ENCODE measurements at regions not wholly inside any gene's neighbourhood (a gene's known extent, or its start where the extent isn't known, plus 50 kb on each side); places are given as distances from the start of the nearest gene placed in this dataset.

- H3K9me3 ChIP-seq (ENCODE audit: insufficient read depth, low read depth, low read length) = no peaks in the 10 kb centered on the region
Observed at GRCh38 chr5:4676934-4677333, 463.2 kb upstream of the ADAMTS16 start.

DNA sequence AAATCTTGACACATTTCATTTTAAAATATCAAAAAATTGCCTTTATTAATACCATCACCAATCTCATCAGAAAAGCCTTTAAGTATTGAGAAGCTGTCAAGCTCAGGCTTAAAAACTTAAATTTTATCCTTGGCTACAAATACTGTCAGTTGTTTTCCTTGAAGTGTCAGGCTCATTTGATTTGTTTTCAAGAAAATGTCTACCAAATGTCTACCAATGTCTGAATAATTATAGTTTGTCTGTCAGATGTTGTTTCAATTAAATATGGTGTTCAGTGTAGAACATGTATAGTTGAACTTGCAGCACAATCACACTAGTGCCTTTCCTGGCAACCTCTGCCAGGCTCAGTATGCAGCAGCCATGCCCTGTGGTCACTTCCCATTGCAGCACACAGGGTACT is 455.2 kb upstream of the ADAMTS16 start:
- no peaks in the 10 kb centered on the region for H3K9me3 ChIP-seq (ENCODE audit: insufficient read depth, low read depth, low read length)
- no peak overlapping the region for H3K27ac ChIP-seq (ENCODE audit: low read depth, low read length)
- Mint-ChIP-seq H3K9me3 (ENCODE audit: unreplicated experiment) (no peaks in the 10 kb centered on the region), H3K27ac (ENCODE audit: unreplicated experiment) (no peak overlapping the region), H3K4me1 (ENCODE audit: low read depth, unreplicated experiment) (no peaks in the 10 kb centered on the region), H3K36me3 (ENCODE audit: low read depth, unreplicated experiment) (no peaks in the 10 kb centered on the region), H3K27me3 (ENCODE audit: low read depth, unreplicated experiment) (no peaks in the 10 kb centered on the region), H3K4me3 (ENCODE audit: unreplicated experiment) (no peak overlapping the region)
- H2AFZ ChIP-seq (ENCODE audit: low read depth, low read length) = no peak overlapping the region
- H3K4me2 ChIP-seq (ENCODE audit: low read length) = no peak overlapping the region
- DNase-seq (ENCODE audit: low read depth) = no peak
- no peaks in the 10 kb centered on the region for H3K79me2 ChIP-seq (ENCODE audit: insufficient read depth, low read length)
- H3K4me1 ChIP-seq (ENCODE audit: insufficient read depth, low read length) = no peaks in the 10 kb centered on the region
- H3K27me3 ChIP-seq (ENCODE audit: insufficient read depth, low read length) = no peaks in the 10 kb centered on the region
- no peak for FAIRE-seq
- TF ChIP-seq, protein P1, sequence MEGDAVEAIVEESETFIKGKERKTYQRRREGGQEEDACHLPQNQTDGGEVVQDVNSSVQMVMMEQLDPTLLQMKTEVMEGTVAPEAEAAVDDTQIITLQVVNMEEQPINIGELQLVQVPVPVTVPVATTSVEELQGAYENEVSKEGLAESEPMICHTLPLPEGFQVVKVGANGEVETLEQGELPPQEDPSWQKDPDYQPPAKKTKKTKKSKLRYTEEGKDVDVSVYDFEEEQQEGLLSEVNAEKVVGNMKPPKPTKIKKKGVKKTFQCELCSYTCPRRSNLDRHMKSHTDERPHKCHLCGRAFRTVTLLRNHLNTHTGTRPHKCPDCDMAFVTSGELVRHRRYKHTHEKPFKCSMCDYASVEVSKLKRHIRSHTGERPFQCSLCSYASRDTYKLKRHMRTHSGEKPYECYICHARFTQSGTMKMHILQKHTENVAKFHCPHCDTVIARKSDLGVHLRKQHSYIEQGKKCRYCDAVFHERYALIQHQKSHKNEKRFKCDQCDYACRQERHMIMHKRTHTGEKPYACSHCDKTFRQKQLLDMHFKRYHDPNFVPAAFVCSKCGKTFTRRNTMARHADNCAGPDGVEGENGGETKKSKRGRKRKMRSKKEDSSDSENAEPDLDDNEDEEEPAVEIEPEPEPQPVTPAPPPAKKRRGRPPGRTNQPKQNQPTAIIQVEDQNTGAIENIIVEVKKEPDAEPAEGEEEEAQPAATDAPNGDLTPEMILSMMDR (IDR thresholded peaks at IDR 0.05; ENCODE audit: insufficient read depth, low read depth, low read length) = no peak
- no peak for TF ChIP-seq EZH2 (IDR thresholded peaks at IDR 0.05; ENCODE audit: insufficient read depth, low read length)
- H3K9ac ChIP-seq (ENCODE audit: low read length) = no peak overlapping the region
- no peaks in the 10 kb centered on the region for H3K36me3 ChIP-seq (ENCODE audit: insufficient read depth, low read length)
- no peak overlapping the region for H3K4me3 ChIP-seq (ENCODE audit: insufficient read depth, low read depth, low read length)
- H4K20me1 ChIP-seq (ENCODE audit: insufficient read depth, low read length) = no peaks in the 10 kb centered on the region

More at GRCh38 chr5:4676934-4677333, 463.2 kb upstream of the ADAMTS16 start:
- Histone ChIP-seq H3K4me1 (ENCODE audit: insufficient read depth, low read length) (no peaks in the 10 kb centered on the region), H3K4me3 (ENCODE audit: insufficient read depth, low read depth, low read length) (no peak overlapping the region), H2AFZ (ENCODE audit: low read depth, low read length) (no peak overlapping the region), H4K20me1 (ENCODE audit: insufficient read depth, low read length) (no peaks in the 10 kb centered on the region), H3K79me2 (ENCODE audit: insufficient read depth, low read length) (no peaks in the 10 kb centered on the region), H3K4me2 (ENCODE audit: low read length) (no peak overlapping the region), H3K9ac (ENCODE audit: low read length) (no peak overlapping the region), H3K36me3 (ENCODE audit: insufficient read depth, low read length) (no peaks in the 10 kb centered on the region), H3K27me3 (ENCODE audit: insufficient read depth, low read length) (no peaks in the 10 kb centered on the region), H3K27ac (ENCODE audit: low read depth, low read length) (no peak overlapping the region)
- Mint-ChIP-seq H3K9me3 (ENCODE audit: unreplicated experiment) (no peaks in the 10 kb centered on the region), H3K36me3 (ENCODE audit: low read depth, unreplicated experiment) (no peaks in the 10 kb centered on the region), H3K4me3 (ENCODE audit: unreplicated experiment) (no peak overlapping the region), H3K27me3 (ENCODE audit: low read depth, unreplicated experiment) (peaks cover 8% of the 10 kb centered on the region), H3K27ac (ENCODE audit: unreplicated experiment) (no peak overlapping the region), H3K4me1 (ENCODE audit: low read depth, unreplicated experiment) (peaks cover 2% of the 10 kb centered on the region)
- TF ChIP-seq EZH2 (IDR thresholded peaks at IDR 0.05; ENCODE audit: insufficient read depth, low read length) = no peak
- TF ChIP-seq, protein P1 (IDR thresholded peaks at IDR 0.05; ENCODE audit: insufficient read depth, low read depth, low read length) = no peak
- peak; percentile 71 for DNase-seq (ENCODE audit: low read depth)
- FAIRE-seq = no peak

DNA sequence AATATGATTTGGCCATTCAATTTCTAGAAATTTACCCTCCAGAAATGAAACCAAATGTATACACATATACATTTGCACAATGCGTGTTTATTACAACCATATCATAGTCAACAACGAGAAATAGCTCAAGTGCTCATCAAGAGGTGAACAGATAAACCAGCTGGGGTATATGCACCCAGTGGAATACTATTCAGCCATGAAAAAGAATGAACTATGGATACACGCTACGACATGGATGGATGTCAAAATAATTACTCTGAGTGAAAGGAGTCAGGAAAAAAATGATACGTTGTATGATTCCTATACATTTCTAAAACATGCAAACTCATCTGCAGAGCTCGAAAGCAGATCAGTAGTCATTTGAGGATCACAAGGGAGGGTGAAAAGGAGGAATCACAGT is 441.5 kb upstream of the ADAMTS16 start:
- no peak overlapping the region for H3K9ac ChIP-seq (ENCODE audit: low read length)
- DNase-seq (ENCODE audit: low read depth) (no peak), FAIRE-seq (no peak)
- H3K36me3 ChIP-seq (ENCODE audit: insufficient read depth, low read length) = no peaks in the 10 kb centered on the region
- Mint-ChIP-seq H3K27ac (ENCODE audit: unreplicated experiment) (no peak overlapping the region), H3K4me1 (ENCODE audit: low read depth, unreplicated experiment) (no peaks in the 10 kb centered on the region), H3K36me3 (ENCODE audit: low read depth, unreplicated experiment) (no peaks in the 10 kb centered on the region), H3K4me3 (ENCODE audit: unreplicated experiment) (no peak overlapping the region), H3K27me3 (ENCODE audit: low read depth, unreplicated experiment) (no peaks in the 10 kb centered on the region), H3K9me3 (ENCODE audit: unreplicated experiment) (no peaks in the 10 kb centered on the region)
- no peak overlapping the region for H3K27ac ChIP-seq (ENCODE audit: low read depth, low read length)
- H3K4me2 ChIP-seq (ENCODE audit: low read length) = no peak overlapping the region
- H3K9me3 ChIP-seq (ENCODE audit: insufficient read depth, low read depth, low read length) = no peaks in the 10 kb centered on the region
- H3K4me3 ChIP-seq (ENCODE audit: insufficient read depth, low read depth, low read length) = no peak overlapping the region
- no peaks in the 10 kb centered on the region for H3K4me1 ChIP-seq (ENCODE audit: insufficient read depth, low read length)
- H2AFZ ChIP-seq (ENCODE audit: low read depth, low read length) = no peak overlapping the region
- H3K79me2 ChIP-seq (ENCODE audit: insufficient read depth, low read length) = no peaks in the 10 kb centered on the region
- H4K20me1 ChIP-seq (ENCODE audit: insufficient read depth, low read length) = no peaks in the 10 kb centered on the region
- TF ChIP-seq, protein P1 (IDR thresholded peaks at IDR 0.05; ENCODE audit: insufficient read depth, low read depth, low read length) = no peak
- TF ChIP-seq EZH2 (IDR thresholded peaks at IDR 0.05; ENCODE audit: insufficient read depth, low read length) = no peak
- H3K27me3 ChIP-seq (ENCODE audit: insufficient read depth, low read length) = no peaks in the 10 kb centered on the region
